ENCODE measurements at regions not wholly inside any gene's neighbourhood (a gene's known extent, or its start where the extent isn't known, plus 50 kb on each side); places are given as distances from the start of the nearest gene placed in this dataset.

DNA sequence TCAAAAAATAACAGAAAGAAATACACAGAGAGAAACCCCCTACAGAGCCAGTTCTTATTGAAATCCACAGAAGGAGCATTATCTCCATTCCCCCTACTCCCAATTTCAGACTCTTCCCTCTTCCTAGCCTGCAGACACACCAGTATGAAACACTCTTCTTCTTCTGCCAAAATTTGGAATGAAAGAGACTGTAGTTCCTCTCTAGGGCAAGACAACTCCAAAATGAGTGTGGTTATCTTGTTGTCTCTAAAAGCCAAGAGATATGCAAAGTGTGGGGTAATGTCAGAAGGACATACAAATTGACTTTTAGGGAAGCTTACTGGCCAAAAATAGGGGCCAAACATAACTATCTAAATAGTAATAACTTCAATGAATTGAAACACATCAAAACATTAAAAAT lies 337.1 kb upstream of the SETBP1 start:
- ATAC-seq (ENCODE audit: low read depth): no peak
- H3K9ac ChIP-seq (ENCODE audit: low read length): no peak overlapping the region
- no peaks in the 10 kb centered on the region for H3K27me3 ChIP-seq (replicated peaks in 1 of 4; ENCODE audit: control extremely low read depth in 1 of 4, control insufficient read depth in 3 of 4, insufficient read depth in 4 of 4, low read length in 3 of 4)
- H3K4me2 ChIP-seq (replicated peaks; ENCODE audit: low read depth, low read length, poor library complexity, severe bottlenecking): no peak overlapping the region
- H2AFZ ChIP-seq (ENCODE audit: insufficient read depth, low read depth, low read length, poor library complexity, severe bottlenecking): no peak overlapping the region
- Mint-ChIP-seq H3K27me3 (no peaks in the 10 kb centered on the region), H3K27ac (peak overlapping the region; percentile 27), H3K4me3 (no peak overlapping the region), H3K9me3 (ENCODE audit: insufficient read depth) (peaks cover 11% of the 10 kb centered on the region), H3K4me1 (peaks cover 6% of the 10 kb centered on the region)
- peaks cover 4% of the 10 kb centered on the region in 2 donors for H3K4me1 ChIP-seq (ENCODE audit: control insufficient read depth in 2 of 2, insufficient read depth in 2 of 2, low read length in 2 of 2)
- no peaks in the 10 kb centered on the region for H4K20me1 ChIP-seq (ENCODE audit: control insufficient read depth, insufficient read depth, low read length, poor library complexity, severe bottlenecking)
- intact Hi-C loops (cut with micrococcal nuclease): no loop called here
- H3K9me3 ChIP-seq (ENCODE audit: control extremely low read depth in 1 of 3, control insufficient read depth in 2 of 3, insufficient read depth in 1 of 3, low read length in 2 of 3): peaks cover 0 to 10% (median 2%) of the 10 kb centered on the region in 3 donors
- ChIA-PET CTCF (no interaction called here), POLR2A (no interaction called here)
- H3K36me3 ChIP-seq (replicated peaks in 1 of 2; ENCODE audit: control extremely low read depth in 1 of 2, control insufficient read depth in 1 of 2, extremely low read depth in 1 of 2, insufficient read depth in 2 of 2, low read length in 1 of 2): no peaks in the 10 kb centered on the region
- DNase-seq: no peak
- no peak for TF ChIP-seq EZH2 (IDR thresholded peaks at IDR 0.05; ENCODE audit: borderline replicate concordance, insufficient read depth, low read depth, low read length, poor library complexity, severe bottlenecking)
- TF ChIP-seq, protein P1, sequence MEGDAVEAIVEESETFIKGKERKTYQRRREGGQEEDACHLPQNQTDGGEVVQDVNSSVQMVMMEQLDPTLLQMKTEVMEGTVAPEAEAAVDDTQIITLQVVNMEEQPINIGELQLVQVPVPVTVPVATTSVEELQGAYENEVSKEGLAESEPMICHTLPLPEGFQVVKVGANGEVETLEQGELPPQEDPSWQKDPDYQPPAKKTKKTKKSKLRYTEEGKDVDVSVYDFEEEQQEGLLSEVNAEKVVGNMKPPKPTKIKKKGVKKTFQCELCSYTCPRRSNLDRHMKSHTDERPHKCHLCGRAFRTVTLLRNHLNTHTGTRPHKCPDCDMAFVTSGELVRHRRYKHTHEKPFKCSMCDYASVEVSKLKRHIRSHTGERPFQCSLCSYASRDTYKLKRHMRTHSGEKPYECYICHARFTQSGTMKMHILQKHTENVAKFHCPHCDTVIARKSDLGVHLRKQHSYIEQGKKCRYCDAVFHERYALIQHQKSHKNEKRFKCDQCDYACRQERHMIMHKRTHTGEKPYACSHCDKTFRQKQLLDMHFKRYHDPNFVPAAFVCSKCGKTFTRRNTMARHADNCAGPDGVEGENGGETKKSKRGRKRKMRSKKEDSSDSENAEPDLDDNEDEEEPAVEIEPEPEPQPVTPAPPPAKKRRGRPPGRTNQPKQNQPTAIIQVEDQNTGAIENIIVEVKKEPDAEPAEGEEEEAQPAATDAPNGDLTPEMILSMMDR (IDR thresholded peaks at IDR 0.05): no peak
- H3K79me2 ChIP-seq (ENCODE audit: control insufficient read depth, insufficient read depth, low read length): no peaks in the 10 kb centered on the region
- no peak overlapping the region for H3K4me3 ChIP-seq (ENCODE audit: control extremely low read depth in 1 of 5, extremely low read depth in 1 of 5, insufficient read depth in 1 of 5, low read depth in 2 of 5, low read length in 4 of 5)
- H3K27ac ChIP-seq (ENCODE audit: low read length in 2 of 2): no peak overlapping the region

DNA sequence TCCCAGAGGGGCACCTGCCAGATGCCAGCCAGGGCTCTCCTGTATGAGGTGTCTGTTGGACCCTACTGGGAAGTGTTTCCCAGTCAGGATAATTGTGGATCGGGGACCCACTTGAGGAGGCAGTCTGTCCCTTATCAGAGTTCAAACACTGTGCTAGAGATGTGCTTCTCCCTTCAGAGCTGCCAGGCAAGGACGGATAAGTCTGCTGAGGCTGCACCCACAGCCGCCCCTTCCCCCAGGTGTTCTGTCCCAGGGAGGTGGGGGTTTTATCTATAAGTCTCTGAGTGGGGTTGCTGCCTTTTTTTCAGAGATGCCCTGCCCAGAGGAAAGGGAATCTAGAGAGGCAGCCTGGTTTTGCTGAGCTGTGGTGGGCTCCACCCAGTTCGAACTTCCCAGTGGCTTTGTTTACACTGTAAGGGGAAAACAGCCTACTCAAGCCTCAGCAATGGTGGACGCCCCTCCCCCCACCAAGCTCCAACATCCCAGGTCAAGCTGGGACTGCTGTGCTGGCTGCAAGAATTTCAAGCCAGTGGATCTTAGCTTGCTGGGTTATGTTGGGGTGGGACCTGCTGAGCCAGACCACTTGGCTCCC lies 324.0 kb upstream of the SETBP1 start:
- Histone ChIP-seq H3K4me2 (replicated peaks; ENCODE audit: low read depth, low read length, poor library complexity, severe bottlenecking) (no peak overlapping the region), H3K9me3 (ENCODE audit: control extremely low read depth in 1 of 3, control insufficient read depth in 2 of 3, insufficient read depth in 1 of 3, low read length in 2 of 3) (peaks cover 0 to 8% (median 4%) of the 10 kb centered on the region in 3 donors), H2AFZ (ENCODE audit: insufficient read depth, low read depth, low read length, poor library complexity, severe bottlenecking) (no peak overlapping the region), H3K27ac (ENCODE audit: low read length in 2 of 2) (no peak overlapping the region), H4K20me1 (ENCODE audit: control insufficient read depth, insufficient read depth, low read length, poor library complexity, severe bottlenecking) (no peaks in the 10 kb centered on the region), H3K79me2 (ENCODE audit: control insufficient read depth, insufficient read depth, low read length) (no peaks in the 10 kb centered on the region), H3K36me3 (replicated peaks in 1 of 2; ENCODE audit: control extremely low read depth in 1 of 2, control insufficient read depth in 1 of 2, extremely low read depth in 1 of 2, insufficient read depth in 2 of 2, low read length in 1 of 2) (no peaks in the 10 kb centered on the region), H3K9ac (ENCODE audit: low read length) (no peak overlapping the region), H3K4me1 (ENCODE audit: control insufficient read depth in 2 of 2, insufficient read depth in 2 of 2, low read length in 2 of 2) (no peaks in the 10 kb centered on the region), H3K4me3 (ENCODE audit: control extremely low read depth in 1 of 5, extremely low read depth in 1 of 5, insufficient read depth in 1 of 5, low read depth in 2 of 5, low read length in 4 of 5) (no peak overlapping the region), H3K27me3 (replicated peaks in 1 of 4; ENCODE audit: control extremely low read depth in 1 of 4, control insufficient read depth in 3 of 4, insufficient read depth in 4 of 4, low read length in 3 of 4) (no peaks in the 10 kb centered on the region)
- Mint-ChIP-seq H3K27me3 (no peaks in the 10 kb centered on the region), H3K9me3 (ENCODE audit: insufficient read depth) (peaks cover 13% of the 10 kb centered on the region), H3K4me3 (no peak overlapping the region), H3K4me1 (peaks cover 18% of the 10 kb centered on the region), H3K27ac (no peak overlapping the region)
- ChIA-PET CTCF (no interaction called here), POLR2A (no interaction called here)
- WGBS (ENCODE audit: insufficient coverage): 100% methylated on average over 4 of the region's 5 CpGs
- ATAC-seq (ENCODE audit: low read depth): no peak
- no peak for TF ChIP-seq EZH2 (IDR thresholded peaks at IDR 0.05; ENCODE audit: borderline replicate concordance, insufficient read depth, low read depth, low read length, poor library complexity, severe bottlenecking)
- TF ChIP-seq, protein P1 (IDR thresholded peaks at IDR 0.05): no peak
- intact Hi-C loops (cut with micrococcal nuclease): no loop called here
- DNase-seq: no peak

Data from B cell (primary cell).